HG02610 (cell line): ENCODE measurements at regions not wholly inside any gene's neighbourhood (a gene's known extent, or its start where the extent isn't known, plus 50 kb on each side); places are given as distances from the start of the nearest gene placed in this dataset.

Experiments used
- ATAC-seq: cut with Tn5 transposase; IDR thresholded peaks from one replicate; pipeline ENCODE4 v1.9.1; 2021; ENCODE audit warnings: mild to moderate bottlenecking, moderate library complexity; ENCODE audit not compliant: unreplicated experiment

GRCh38 chrX:42725196-42725595 is 52.8 kb downstream of the PPP1R2C start:
- ATAC-seq = no peak

GRCh38 chrX:42720209-42720608 is 57.8 kb downstream of the PPP1R2C start:
- ATAC-seq = no peak

DNA sequence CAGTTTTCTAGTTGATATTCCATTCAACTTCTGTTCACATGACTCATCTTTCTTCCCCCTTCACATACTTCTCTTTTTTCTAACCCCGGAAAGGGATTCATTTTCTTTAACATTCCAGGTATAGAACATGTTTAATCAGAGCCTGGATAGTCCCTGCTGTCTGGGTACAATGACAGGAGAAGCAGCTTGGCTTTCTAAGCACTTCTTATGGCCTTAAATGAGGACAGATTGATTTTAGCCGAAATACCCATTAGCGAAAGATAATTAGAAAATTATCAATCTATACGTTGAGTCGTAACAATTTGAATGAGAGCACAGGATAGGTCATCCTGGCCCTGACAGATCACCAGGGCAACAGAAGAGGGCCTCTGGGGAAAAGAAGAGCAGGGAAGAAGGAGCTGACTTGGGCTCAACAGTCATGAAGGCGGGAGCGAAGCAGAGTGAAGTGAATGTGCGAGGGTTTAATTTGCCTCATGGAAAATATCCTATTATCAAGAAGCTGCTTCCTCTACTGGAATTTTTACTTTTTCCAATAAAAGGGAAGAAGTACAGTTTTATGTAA is 62.2 kb downstream of the PPP1R2C start:
- ATAC-seq = no peak

- ATAC-seq = no peak
These were observed 62.8 kb downstream of the PPP1R2C start for GRCh38 chrX:42714981-42715700.

DNA sequence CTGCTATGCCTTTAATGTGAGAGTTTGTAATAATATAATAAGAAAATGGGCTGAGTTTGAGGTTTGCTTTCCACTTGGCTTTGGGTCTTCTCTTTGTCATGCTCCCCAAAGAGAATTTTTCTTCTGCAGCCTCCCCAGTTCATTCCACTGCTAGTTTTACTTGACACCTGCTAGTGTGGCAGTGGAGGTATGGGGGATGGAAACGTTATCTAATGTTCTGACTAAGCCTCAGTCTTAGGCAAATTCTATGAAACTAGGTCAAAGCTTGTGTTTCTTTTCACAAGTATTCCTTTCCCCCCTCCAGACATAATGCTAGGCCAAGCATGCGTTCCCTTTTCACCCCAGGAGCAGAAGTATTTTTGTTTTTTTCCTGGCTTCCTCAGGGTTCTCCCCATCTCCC is 67.5 kb downstream of the PPP1R2C start:
- ATAC-seq = no peak

GRCh38 chrX:42708222-42708621 is 69.7 kb downstream of the PPP1R2C start:
- ATAC-seq = no peak

- ATAC-seq = no peak
These were observed 70.2 kb downstream of the PPP1R2C start for GRCh38 chrX:42707742-42708141.

GRCh38 chrX:42704454-42704853 is 73.5 kb downstream of the PPP1R2C start:
- no peak for ATAC-seq

- no peak for ATAC-seq
These were observed 80.4 kb downstream of the PPP1R2C start for GRCh38 chrX:42697544-42697943.

DNA sequence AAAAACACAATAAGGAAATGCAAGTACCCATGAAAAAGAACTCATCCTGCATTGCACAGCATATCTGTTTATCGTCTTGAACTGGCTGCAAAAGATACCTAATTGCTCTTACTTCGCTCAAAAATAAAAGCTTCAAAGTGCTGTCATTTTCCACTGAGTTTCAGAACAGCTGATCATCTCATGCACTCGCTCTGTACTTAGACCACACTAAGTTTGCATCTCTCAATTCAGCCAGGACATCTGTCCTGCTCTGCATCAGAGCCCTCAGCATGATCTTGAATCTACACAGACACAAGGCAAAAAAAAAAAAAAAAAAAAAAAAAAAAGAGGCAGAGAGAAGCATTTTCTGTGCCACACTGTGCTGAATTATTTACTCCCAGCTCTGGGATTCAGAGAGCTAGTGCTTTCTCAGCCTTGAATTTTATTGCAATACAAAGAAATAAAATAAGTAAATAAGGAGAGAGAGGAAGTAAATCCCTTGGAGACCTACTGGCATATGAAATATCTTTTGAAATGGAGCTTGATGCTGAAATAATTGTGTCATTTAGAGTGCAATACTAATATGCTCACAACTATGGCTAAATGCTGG is 81.3 kb downstream of the PPP1R2C start:
- ATAC-seq = no peak

DNA sequence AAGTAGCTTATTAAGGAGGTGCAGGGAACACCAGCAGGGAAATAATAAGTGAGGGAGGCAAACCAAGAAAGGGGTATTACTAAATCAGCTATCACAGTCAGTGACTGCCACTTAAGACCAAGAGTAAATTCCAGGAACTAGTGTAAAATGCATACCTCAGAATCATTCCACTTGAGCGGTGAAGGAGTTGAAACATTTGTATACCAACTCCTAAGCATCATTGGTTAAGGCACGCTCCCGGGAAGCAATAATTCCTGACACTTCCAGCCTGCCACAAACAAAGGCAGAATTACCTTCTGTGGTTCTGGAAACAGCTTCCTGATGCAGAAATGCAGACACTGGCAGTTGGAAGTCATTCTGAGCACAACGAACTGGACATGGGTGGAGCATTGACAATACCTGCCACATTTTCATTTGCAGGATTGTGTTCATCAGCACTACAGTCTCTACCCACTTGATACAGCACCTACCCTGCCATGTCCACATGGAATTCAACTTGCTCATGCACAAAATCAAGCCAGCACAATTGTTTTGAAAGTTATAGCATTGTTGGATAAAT is 82.1 kb downstream of the PPP1R2C start:
- no peak for ATAC-seq

DNA sequence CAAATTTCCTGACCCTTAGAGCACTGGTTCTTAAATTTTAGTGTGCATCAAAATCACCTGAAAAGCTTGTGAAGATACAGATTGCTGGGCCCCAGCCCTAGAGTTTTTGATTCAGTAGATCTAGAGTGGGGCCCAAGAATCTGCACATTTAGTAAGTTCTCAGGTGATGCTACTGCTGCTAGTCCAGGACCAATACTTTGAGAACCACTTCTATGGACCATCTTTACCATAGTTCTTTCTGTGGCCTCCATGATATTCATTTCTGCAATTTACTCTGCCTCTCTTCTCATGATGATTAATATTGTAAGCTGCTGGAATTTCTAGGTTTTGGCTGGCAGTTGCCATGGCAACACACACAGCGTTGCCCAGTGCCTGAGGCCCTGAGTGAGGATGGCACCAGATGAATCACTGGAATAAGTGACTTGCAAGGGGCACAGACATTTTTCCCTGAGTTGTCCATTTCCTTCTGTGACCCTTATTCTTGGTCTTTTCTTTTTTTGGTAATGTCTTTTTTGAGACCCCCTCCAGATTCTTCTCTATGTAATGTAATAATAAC is 83.6 kb downstream of the PPP1R2C start:
- ATAC-seq = no peak

DNA sequence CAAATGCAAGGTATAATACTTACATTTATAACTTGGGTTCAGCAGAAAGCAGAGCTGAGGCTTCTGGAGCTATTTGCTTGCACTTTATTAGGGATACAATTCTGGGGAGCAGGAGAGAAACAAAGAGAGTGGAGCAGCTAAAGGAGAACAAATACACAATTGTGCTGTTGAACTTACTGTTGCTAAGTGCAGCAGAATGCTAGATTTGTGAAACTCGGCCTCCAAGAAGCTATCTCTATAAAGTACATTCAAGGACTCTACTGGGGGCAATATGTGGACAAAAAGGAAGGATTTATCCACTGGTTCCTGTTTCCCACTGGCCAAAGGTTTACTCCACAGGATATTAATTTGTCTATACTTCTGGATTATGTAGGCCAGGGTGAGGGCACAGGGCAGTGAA is 86.8 kb downstream of the PPP1R2C start:
- no peak for ATAC-seq

DNA sequence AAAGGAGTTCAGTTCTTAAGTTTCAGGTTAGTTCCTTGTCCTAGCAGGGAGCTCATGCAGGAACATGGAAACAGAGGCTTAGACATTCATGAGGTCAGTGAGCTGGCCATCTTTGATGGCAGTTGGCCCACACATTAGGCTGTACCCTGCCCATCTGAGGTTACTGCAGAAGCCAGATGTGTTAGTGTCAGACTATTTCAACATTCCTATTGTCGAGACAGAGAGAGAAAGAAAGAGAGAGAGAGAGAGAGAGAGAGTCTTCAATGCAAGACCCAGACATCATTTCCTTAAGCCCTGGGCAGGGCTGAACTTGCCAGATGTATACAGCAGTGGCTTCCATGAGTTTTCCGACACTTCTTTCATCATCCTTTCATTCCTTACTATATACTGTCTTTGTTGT is 91.3 kb downstream of the PPP1R2C start:
- ATAC-seq = no peak

GRCh38 chrX:42686296-42686695 is 91.7 kb downstream of the PPP1R2C start:
- no peak for ATAC-seq

GRCh38 chrX:42684065-42684464 is 93.9 kb downstream of the PPP1R2C start:
- ATAC-seq = no peak

DNA sequence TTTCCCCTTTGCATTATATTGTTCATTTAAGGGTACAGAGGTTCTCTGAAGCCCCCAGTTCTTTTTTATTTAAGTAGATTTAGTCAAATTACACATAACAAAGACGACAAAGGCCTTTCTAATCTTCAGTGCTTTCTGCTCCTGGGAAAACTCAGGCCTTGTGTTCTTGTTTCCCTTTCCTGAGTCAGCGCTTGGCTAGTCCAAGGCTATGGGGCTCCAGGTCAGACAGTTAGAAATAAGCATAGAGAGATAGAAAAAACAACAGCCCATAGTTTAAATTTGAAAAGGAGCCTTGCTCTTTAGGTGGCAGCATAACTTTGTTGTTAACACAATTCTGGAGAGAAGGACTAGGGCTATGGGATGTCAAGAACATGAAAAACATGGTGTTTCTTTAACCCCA is 97.3 kb downstream of the PPP1R2C start:
- no peak for ATAC-seq

GRCh38 chrX:42678133-42678532 is 99.8 kb downstream of the PPP1R2C start:
- no peak for ATAC-seq

DNA sequence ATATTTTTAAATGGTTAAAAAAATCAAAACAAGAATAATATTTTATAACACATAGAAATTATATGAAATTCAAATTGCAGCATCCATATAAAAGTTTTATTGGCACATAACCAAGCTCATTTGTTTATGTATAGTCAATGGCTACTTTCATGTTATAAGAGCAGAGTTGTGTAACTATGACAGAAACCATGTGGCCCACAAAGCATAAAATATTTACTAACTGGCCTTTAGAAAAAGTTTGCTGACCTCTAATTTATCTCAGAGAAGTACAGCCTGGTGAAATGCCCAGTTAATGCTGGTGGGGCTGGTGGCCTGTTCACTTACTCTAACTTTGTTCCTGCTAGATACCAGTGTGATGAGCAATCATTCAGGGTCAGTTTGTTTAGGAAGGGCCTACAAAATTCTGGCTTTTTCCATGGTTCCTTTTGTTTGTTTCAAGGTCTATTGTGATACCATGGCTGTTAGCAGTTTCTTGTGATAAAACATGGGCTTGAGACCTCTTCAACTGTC is 104.6 kb downstream of the PPP1R2C start:
- no peak for ATAC-seq

GRCh38 chrX:42664680-42665079 is 113.3 kb downstream of the PPP1R2C start:
- no peak for ATAC-seq

- ATAC-seq = no peak
These were observed 149.5 kb downstream of the PPP1R2C start for GRCh38 chrX:42628471-42628870.

GRCh38 chrX:42627891-42628290 is 150.1 kb downstream of the PPP1R2C start:
- ATAC-seq = no peak
